ENCODE measurements at regions not wholly inside any gene's neighbourhood (a gene's known extent, or its start where the extent isn't known, plus 50 kb on each side); places are given as distances from the start of the nearest gene placed in this dataset.
A peak's percentile ranks its signal among the peaks of the same experiment; 100 is the strongest.

DNA sequence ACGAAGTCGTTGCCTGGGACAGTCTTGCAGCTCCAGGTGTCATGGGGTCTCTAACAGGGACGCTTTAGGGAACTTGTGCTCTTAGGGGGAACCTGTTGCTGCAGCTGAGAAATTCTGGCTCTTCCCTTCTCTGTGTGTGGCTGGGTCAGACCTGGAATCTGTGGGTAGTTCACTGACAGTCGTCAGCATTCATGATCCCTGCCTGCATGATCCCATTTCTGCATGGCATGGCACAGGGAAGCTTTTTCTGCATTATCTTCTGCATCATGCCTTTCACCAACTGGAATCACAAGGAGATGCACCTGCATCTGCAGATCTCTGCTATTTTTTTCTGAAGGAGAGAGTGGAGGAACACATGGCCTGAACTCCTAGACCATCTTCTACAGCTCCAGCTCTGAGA is 85.6 kb downstream of the SOX9 start:
- H3K4me3 ChIP-seq (ENCODE audit: low read depth, low read length), result no peak overlapping the region
- peaks cover 10% of the 10 kb centered on the region for H3K4me1 ChIP-seq (ENCODE audit: control insufficient read depth, insufficient read depth, low read length)
- no peak overlapping the region for H3K9ac ChIP-seq (ENCODE audit: low read length)
- no peaks in the 10 kb centered on the region for H3K9me3 ChIP-seq (ENCODE audit: control insufficient read depth, insufficient read depth, low read depth, low read length)
- peaks cover 11% of the 10 kb centered on the region for H3K27me3 ChIP-seq (ENCODE audit: control insufficient read depth, insufficient read depth, low read length)
- no peaks in the 10 kb centered on the region for H3K36me3 ChIP-seq (ENCODE audit: control insufficient read depth, insufficient read depth, low read length)
- H3K27ac ChIP-seq (ENCODE audit: low read depth, low read length), result no peak overlapping the region

DNA sequence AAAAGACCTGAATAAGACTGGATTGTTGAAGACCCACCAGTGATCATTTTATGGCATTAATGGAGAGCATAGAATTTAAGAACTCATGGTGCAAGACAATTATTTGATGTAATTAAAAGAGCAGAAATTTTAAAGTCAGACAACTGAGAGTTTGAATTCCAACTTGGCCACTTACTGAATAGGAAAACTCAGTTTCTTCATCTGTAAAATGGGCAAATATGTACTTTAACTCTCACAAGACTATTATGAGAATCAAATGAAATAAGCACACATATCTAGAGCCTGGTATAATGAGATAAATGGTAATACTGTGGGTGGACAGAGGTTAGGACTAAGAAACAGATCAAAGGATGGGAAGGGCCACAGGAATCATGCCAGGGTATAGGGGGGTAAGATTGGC is 88.0 kb downstream of the SOX9 start:
- H3K9ac ChIP-seq (ENCODE audit: low read length), result no peak overlapping the region
- H3K9me3 ChIP-seq (ENCODE audit: control insufficient read depth, insufficient read depth, low read depth, low read length), result no peaks in the 10 kb centered on the region
- H3K4me3 ChIP-seq (ENCODE audit: low read depth, low read length), result no peak overlapping the region
- peaks cover 16% of the 10 kb centered on the region for H3K4me1 ChIP-seq (ENCODE audit: control insufficient read depth, insufficient read depth, low read length)
- H3K36me3 ChIP-seq (ENCODE audit: control insufficient read depth, insufficient read depth, low read length), result no peaks in the 10 kb centered on the region
- H3K27me3 ChIP-seq (ENCODE audit: control insufficient read depth, insufficient read depth, low read length), result peaks cover 11% of the 10 kb centered on the region
- H3K27ac ChIP-seq (ENCODE audit: low read depth, low read length), result no peak overlapping the region

DNA sequence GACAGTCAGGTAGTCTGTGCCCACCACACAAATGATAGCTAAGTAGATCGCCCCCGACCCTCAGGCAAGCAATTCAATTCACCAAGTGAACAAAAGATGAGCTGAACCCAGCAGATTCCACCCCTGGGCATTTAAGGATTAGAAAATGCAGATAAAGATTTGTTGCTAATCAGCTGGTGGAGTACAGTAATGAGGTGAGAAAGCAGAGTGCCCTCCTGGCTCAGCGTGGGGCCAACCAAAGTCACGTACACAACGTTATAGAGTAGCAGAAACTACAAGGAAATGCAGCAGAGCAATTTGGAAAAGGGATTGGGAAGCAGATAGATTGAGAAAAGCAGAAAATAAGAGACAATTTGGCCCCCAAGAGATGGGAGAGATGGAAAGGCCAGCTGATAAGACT is 91.2 kb downstream of the SOX9 start:
- Histone ChIP-seq H3K27ac (ENCODE audit: low read depth, low read length) (no peak overlapping the region), H3K9me3 (ENCODE audit: control insufficient read depth, insufficient read depth, low read depth, low read length) (no peaks in the 10 kb centered on the region), H3K9ac (ENCODE audit: low read length) (no peak overlapping the region), H3K36me3 (ENCODE audit: control insufficient read depth, insufficient read depth, low read length) (no peaks in the 10 kb centered on the region), H3K4me3 (ENCODE audit: low read depth, low read length) (no peak overlapping the region), H3K27me3 (ENCODE audit: control insufficient read depth, insufficient read depth, low read length) (peaks cover 9% of the 10 kb centered on the region), H3K4me1 (ENCODE audit: control insufficient read depth, insufficient read depth, low read length) (peaks cover 6% of the 10 kb centered on the region; the same call in 1 of the 2 replicates)

DNA sequence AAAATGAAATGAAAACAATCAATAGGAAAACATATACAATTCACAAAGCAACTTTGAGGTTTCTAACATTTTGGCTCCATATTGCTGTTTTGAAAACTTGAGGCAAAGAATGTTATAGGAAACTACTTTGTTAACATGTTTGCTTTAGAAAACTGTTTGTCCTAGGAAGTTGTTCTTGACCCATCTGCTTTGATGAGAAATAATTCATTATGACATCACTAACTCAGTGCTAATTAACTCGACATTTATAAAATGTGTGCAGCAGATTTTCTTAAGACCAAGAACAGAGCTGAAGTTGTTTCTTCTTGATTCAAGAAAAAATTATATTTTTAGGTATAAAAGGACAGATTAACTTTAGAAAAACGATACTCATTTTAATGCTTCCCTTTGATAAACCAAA is 94.7 kb downstream of the SOX9 start:
- H3K27ac ChIP-seq (ENCODE audit: low read depth, low read length), result no peak overlapping the region
- H3K36me3 ChIP-seq (ENCODE audit: control insufficient read depth, insufficient read depth, low read length), result no peaks in the 10 kb centered on the region
- H3K9ac ChIP-seq (ENCODE audit: low read length), result no peak overlapping the region

DNA sequence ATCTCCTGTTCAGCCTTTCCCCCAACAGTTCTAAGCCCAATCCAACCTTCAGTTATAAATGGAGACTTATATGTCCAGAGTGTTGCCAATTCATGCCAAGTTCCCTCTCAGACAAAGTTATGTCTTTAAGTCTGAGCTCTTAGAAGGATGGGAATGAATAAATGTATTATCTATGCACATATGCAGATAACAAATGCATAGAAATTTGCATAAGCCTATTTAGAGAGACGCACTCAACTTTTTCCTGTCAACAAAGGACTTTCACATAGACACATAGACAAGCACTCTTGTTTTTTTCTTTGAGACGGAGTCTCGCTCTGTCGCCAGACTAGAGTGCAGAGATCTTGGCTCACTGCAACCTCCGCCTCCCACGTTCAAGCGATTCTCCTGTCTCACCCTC is 95.1 kb downstream of the SOX9 start:
- Histone ChIP-seq H3K9me3 (ENCODE audit: control insufficient read depth, insufficient read depth, low read depth, low read length) (no peaks in the 10 kb centered on the region), H3K36me3 (ENCODE audit: control insufficient read depth, insufficient read depth, low read length) (no peaks in the 10 kb centered on the region), H3K4me1 (ENCODE audit: control insufficient read depth, insufficient read depth, low read length) (peaks cover 17% of the 10 kb centered on the region), H3K27me3 (ENCODE audit: control insufficient read depth, insufficient read depth, low read length) (peaks cover 45% of the 10 kb centered on the region), H3K9ac (ENCODE audit: low read length) (no peak overlapping the region), H3K4me3 (ENCODE audit: low read depth, low read length) (no peak overlapping the region), H3K27ac (ENCODE audit: low read depth, low read length) (no peak overlapping the region)

More for the DNA sequence above, 94.7 kb downstream of the SOX9 start:
- Histone ChIP-seq H3K27me3 (ENCODE audit: control insufficient read depth, insufficient read depth, low read length) (peaks cover 40% of the 10 kb centered on the region), H3K9me3 (ENCODE audit: control insufficient read depth, insufficient read depth, low read depth, low read length) (no peaks in the 10 kb centered on the region), H3K4me3 (ENCODE audit: low read depth, low read length) (no peak overlapping the region), H3K4me1 (ENCODE audit: control insufficient read depth, insufficient read depth, low read length) (peaks cover 14% of the 10 kb centered on the region)

DNA sequence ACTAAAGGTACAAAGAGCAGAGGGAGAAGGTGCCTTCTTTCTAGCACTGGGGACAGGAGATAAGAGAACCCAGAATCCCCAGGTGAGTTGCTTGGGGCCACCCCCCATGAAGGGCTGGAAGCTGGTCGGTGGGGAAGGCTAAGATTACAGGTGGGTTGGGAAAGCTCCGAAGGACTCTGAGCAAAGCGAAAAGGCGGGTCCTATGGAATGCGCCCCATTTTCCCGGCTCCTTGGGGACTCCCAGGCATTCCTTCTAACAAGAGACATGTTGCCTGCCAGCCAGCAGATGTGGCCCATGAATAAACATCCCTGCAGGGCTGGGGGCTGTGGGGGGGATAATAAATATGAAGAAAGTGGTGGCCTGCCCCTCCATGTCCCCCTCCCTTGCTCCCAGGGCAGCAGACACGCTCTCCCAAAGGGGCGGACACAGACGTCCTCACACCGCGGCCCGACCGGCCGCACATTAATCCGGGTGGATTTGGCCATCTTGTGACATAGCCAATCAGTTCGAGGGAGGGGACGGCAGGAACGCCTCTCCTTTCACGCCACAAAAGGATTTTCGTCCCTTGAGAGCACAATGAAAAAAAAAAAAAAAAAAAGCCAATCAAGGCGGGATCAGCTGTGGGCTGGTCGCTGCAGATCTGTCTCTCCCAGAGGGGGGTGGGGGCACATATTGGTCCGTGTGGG is 98.5 kb downstream of the SOX9 start:
- H3K4me3 ChIP-seq (ENCODE audit: low read depth, low read length), result peak overlapping the region; percentile 63
- peaks cover 24% of the 10 kb centered on the region for H3K4me1 ChIP-seq (ENCODE audit: control insufficient read depth, insufficient read depth, low read length)
- H3K27ac ChIP-seq (ENCODE audit: low read depth, low read length), result no peak overlapping the region
- peaks cover 64% of the 10 kb centered on the region for H3K27me3 ChIP-seq (ENCODE audit: control insufficient read depth, insufficient read depth, low read length)
- no peaks in the 10 kb centered on the region for H3K9me3 ChIP-seq (ENCODE audit: control insufficient read depth, insufficient read depth, low read depth, low read length)
- H3K9ac ChIP-seq (ENCODE audit: low read length), result no peak overlapping the region
- H3K36me3 ChIP-seq (ENCODE audit: control insufficient read depth, insufficient read depth, low read length), result no peaks in the 10 kb centered on the region

DNA sequence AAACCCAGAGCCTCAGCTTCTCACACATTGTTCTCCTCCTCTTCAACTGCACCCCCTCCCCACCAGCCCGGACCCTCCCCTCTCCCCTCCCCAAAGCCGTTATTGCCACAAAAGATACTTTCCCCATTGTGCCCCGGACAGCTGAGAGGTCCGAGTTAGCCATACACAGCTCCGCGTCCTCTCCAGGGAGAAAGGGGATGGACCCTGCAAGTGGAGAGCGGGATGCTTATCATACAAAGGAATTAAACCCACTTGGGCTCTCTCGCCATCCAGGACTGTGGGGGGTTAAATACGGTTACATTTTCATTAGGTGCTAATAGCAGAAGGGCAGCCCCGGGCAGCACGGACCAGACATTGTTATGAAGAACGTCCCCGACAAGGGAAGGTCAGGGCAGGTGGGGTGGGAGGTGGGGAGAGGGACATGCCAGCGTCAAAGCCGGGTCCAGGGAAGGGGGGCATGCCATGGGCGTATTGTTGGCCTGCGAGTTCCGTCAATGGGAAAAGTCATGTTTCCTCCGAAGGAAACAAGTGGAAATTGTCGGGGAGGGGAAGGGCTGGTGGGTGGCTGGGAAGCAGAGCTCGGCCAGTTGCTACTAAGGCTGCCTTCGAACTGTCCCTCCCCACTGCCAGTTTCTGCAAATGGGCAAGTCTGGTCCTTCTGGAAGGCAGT is 99.1 kb downstream of the SOX9 start:
- H3K4me1 ChIP-seq (ENCODE audit: control insufficient read depth, insufficient read depth, low read length), result peaks cover 24% of the 10 kb centered on the region
- peaks cover 65% of the 10 kb centered on the region for H3K27me3 ChIP-seq (ENCODE audit: control insufficient read depth, insufficient read depth, low read length)
- H3K36me3 ChIP-seq (ENCODE audit: control insufficient read depth, insufficient read depth, low read length), result no peaks in the 10 kb centered on the region
- H3K27ac ChIP-seq (ENCODE audit: low read depth, low read length), result no peak overlapping the region
- H3K9me3 ChIP-seq (ENCODE audit: control insufficient read depth, insufficient read depth, low read depth, low read length), result no peaks in the 10 kb centered on the region
- no peak overlapping the region for H3K9ac ChIP-seq (ENCODE audit: low read length)
- H3K4me3 ChIP-seq (ENCODE audit: low read depth, low read length), result peak overlapping the region; percentile 63

DNA sequence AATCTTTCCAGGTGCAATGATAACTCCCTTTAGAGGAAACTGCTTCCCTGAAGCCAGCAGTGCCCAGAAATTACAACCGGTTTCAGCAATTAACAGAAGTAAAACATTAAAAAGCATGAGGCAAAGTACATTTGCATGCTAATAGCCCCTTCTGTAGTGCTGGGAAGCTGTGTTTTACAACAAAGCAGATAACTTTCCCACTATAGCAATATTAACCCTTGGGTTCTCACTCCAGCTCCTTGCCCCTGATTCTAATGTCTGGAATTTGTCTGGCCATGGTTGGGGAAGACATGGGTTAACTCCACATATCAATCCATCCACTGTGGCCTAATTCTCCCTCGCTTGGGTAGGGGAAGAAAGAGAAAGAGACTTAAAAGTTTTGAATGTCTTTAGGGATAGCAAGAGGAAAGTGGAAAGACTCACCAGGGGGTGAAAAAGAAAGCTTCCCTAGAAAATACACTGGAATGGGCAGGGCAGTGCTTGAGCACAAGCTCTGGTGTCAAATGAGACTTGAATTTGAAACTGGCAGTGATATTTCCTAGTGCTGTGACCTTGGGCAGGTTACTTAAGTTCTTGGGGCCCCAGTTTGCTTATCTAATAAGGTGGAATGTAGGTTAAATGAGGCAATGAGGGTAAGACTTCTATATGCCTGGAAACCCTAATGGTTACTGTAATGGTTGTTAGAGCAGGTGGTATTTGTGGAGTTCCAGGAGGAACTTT is 102.0 kb downstream of the SOX9 start:
- Histone ChIP-seq H3K27me3 (ENCODE audit: control insufficient read depth, insufficient read depth, low read length) (peaks cover 51% of the 10 kb centered on the region), H3K36me3 (ENCODE audit: control insufficient read depth, insufficient read depth, low read length) (no peaks in the 10 kb centered on the region), H3K4me3 (ENCODE audit: low read depth, low read length) (no peak overlapping the region), H3K4me1 (ENCODE audit: control insufficient read depth, insufficient read depth, low read length) (peaks cover 24% of the 10 kb centered on the region), H3K9me3 (ENCODE audit: control insufficient read depth, insufficient read depth, low read depth, low read length) (no peaks in the 10 kb centered on the region), H3K27ac (ENCODE audit: low read depth, low read length) (no peak overlapping the region), H3K9ac (ENCODE audit: low read length) (no peak overlapping the region)

DNA sequence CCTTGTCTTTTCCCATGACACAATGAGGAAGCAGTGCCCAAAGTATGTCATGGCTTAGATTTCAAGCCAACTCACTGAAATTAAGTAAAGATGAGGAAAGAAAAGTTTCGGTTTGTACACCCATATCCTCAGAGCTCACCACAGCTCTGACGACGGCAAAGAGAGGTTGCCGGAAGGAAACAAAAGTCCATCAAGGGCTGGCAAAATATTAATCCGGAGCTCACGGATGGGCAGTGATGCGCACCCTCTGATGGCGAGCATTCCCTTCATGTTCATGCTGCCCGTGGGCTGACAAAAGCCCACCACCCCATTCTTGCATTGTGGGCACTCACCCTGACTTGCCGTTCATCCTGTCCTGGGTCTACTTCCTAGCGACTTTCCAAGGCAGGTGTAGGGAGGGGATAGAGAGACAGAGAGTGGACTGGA is 103.1 kb downstream of the SOX9 start:
- no peak overlapping the region for H3K27ac ChIP-seq (ENCODE audit: low read depth, low read length)
- H3K27me3 ChIP-seq (ENCODE audit: control insufficient read depth, insufficient read depth, low read length), result peaks cover 41% of the 10 kb centered on the region
- H3K9ac ChIP-seq (ENCODE audit: low read length), result no peak overlapping the region

DNA sequence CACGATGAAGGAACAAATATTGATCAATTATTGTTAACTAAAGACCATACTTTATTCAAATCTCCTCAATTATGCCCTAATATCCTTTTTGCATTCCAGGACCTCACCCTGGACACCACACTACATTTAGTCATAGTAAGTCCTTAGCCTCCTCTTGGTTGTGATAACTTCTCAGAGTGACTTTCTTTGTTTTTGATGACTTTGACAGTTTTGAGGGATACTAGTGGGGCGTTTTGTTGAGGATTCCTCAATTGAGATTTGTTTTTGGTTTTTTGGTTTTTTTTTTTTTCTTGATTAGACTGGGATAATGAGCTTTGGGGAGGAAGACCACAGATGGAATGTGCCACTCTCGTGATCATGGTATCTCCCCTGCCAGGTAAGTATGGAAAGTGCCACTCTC is 105.5 kb downstream of the SOX9 start:
- Histone ChIP-seq H3K9me3 (ENCODE audit: control insufficient read depth, insufficient read depth, low read depth, low read length) (no peaks in the 10 kb centered on the region), H3K27ac (ENCODE audit: low read depth, low read length) (no peak overlapping the region), H3K9ac (ENCODE audit: low read length) (no peak overlapping the region), H3K4me3 (ENCODE audit: low read depth, low read length) (no peak overlapping the region), H3K27me3 (ENCODE audit: control insufficient read depth, insufficient read depth, low read length) (peaks cover 16% of the 10 kb centered on the region), H3K36me3 (ENCODE audit: control insufficient read depth, insufficient read depth, low read length) (no peaks in the 10 kb centered on the region), H3K4me1 (ENCODE audit: control insufficient read depth, insufficient read depth, low read length) (peaks cover 12% of the 10 kb centered on the region)

More for the DNA sequence above, 103.1 kb downstream of the SOX9 start:
- no peaks in the 10 kb centered on the region for H3K9me3 ChIP-seq (ENCODE audit: control insufficient read depth, insufficient read depth, low read depth, low read length)
- H3K4me1 ChIP-seq (ENCODE audit: control insufficient read depth, insufficient read depth, low read length), result peaks cover 24% of the 10 kb centered on the region
- H3K36me3 ChIP-seq (ENCODE audit: control insufficient read depth, insufficient read depth, low read length), result no peaks in the 10 kb centered on the region
- no peak overlapping the region for H3K4me3 ChIP-seq (ENCODE audit: low read depth, low read length)

DNA sequence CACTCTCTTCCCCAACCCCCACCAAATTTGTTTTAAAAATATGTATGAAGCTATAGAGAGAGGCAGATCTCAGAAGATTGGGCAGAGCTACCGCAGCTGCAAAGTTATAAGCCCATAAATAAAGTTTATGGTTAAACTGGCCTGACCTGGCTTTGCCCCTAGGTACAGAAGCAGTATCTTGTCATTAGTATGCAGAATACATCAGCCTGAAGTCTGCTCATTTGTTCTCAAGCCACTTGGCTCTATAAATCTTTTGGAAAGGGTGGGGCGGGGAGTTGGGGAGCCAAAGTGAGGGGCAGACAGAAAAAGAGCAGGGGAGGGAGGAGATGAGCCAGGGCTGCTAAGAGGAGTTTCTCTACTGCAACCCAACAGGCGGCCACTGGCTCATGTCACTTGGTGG is 113.2 kb downstream of the SOX9 start:
- H3K4me1 ChIP-seq (ENCODE audit: control insufficient read depth, insufficient read depth, low read length), result peaks cover 12% of the 10 kb centered on the region
- no peak overlapping the region for H3K4me3 ChIP-seq (ENCODE audit: low read depth, low read length)
- H3K27ac ChIP-seq (ENCODE audit: low read depth, low read length), result no peak overlapping the region
- no peaks in the 10 kb centered on the region for H3K36me3 ChIP-seq (ENCODE audit: control insufficient read depth, insufficient read depth, low read length)
- no peaks in the 10 kb centered on the region for H3K9me3 ChIP-seq (ENCODE audit: control insufficient read depth, insufficient read depth, low read depth, low read length)
- no peaks in the 10 kb centered on the region for H3K27me3 ChIP-seq (ENCODE audit: control insufficient read depth, insufficient read depth, low read length)
- no peak overlapping the region for H3K9ac ChIP-seq (ENCODE audit: low read length)

Data from HUES6 (cell line).